Spleen (tissue), 11 donors: ENCODE measurements at regions not wholly inside any gene's neighbourhood (a gene's known extent, or its start where the extent isn't known, plus 50 kb on each side); places are given as distances from the start of the nearest gene placed in this dataset.

Source experiments
- DNase-seq: peaks from one replicate; pipeline ENCODE4 v3.0.0-alpha.2; 2020
- H3K27ac ChIP-seq, 8 donors: fragments of 200-600 bp; sonication (generic) in 7 of 8; 1 replicate in 4 of 8; 2 replicates in 4 of 8; pipeline versions ENCODE4 v1.5.0 to v1.8.0; 2016 to 2021; ENCODE audit warnings: inconsistent platforms in 4 of 8, mild to moderate bottlenecking in 4 of 8, moderate library complexity in 1 of 8
- H3K27me3 ChIP-seq, 7 donors: fragments of 200-600 bp; sonication (generic) in 6 of 7; replicated peaks in 1 of 7; 1 replicate in 4 of 7; 2 replicates in 3 of 7; pipeline versions ENCODE4 v1.5.0 to v1.8.0; 2016 to 2021; ENCODE audit warnings: inconsistent platforms in 3 of 7, mild to moderate bottlenecking in 1 of 7
- H3K36me3 ChIP-seq, 6 donors: fragments of 200-600 bp; sonication (generic) in 5 of 6; 1 replicate in 4 of 6; 2 replicates in 2 of 6; pipeline versions ENCODE4 v1.5.0 to v1.8.0; 2016 to 2021; ENCODE audit warnings: inconsistent platforms in 2 of 6
- H3K4me1 ChIP-seq, 6 donors: fragments of 200-600 bp; sonication (generic) in 5 of 6; 1 replicate in 3 of 6; 2 replicates in 3 of 6; pipeline versions ENCODE4 v1.5.0 to v1.8.0; 2016 to 2021; ENCODE audit warnings: inconsistent platforms in 3 of 6
- H3K4me3 ChIP-seq, 8 donors: fragments of 200-600 bp; sonication (generic) in 7 of 8; 1 replicate in 4 of 8; 2 replicates in 4 of 8; pipeline versions ENCODE4 v1.5.0 to v1.8.0; 2016 to 2021; ENCODE audit warnings: inconsistent platforms in 4 of 8, mild to moderate bottlenecking in 4 of 8, moderate library complexity in 2 of 8
- H3K9me3 ChIP-seq, 8 donors: fragments of 200-600 bp; sonication (generic) in 7 of 8; 1 replicate in 4 of 8; 2 replicates in 4 of 8; pipeline versions ENCODE4 v1.5.0 to v1.8.0; 2016 to 2021; ENCODE audit warnings: inconsistent platforms in 4 of 8
- CTCF ChIP-seq, 11 experiments: fragments of 200-600 bp in 7 of 11; fragments of 450-650 bp in 4 of 11; sonication (generic) in 4 of 11; IDR thresholded peaks in 8 of 11; conservative IDR thresholded peaks in 3 of 11; 1 replicate in 7 of 11; 2 replicates in 4 of 11; pipeline versions ENCODE4 v1.4.0 to v1.8.0; 2016 to 2021; ENCODE audit warnings: antibody characterized with exemption in 11 of 11, inconsistent platforms in 4 of 11, mild to moderate bottlenecking in 1 of 11
- POLR2A ChIP-seq, 3 donors: fragments of 450-650 bp; IDR thresholded peaks; one replicate each; pipeline ENCODE4 v1.5.1; 2017; ENCODE audit warnings: antibody characterized with exemption in 3 of 3, mild to moderate bottlenecking in 1 of 3
- POLR2AphosphoS5 ChIP-seq, 3 donors: sonication (generic); formaldehyde crosslinking; IDR thresholded peaks; one replicate each; pipeline ENCODE4 v1.5.1; 2017; ENCODE audit warnings: antibody characterized with exemption in 3 of 3
- WGBS, 5 donors: extraction: QIAGEN DNeasy Blood & Tissue Kit in 3 of 5; methylation state at CpG; one replicate each; pipeline versions ENCODE4 v1.1.5 to v1.1.7; 2013 to 2018; 5-methylcytosine and 5-hydroxymethylcytosine counted together
- intact Hi-C: fragments of 100-400 bp; cut with DNase I; formaldehyde crosslinking; loops from one replicate; pipeline ENCODE4 v1.15.0; 2023; ENCODE audit warnings: low total_unique reads
- donor health status: healthy with polysubstance abuse.
- donor health status: DM: no; HTN: no; CAD: no; lungs with moderate emphysema.
- donor health status: DM: no; HTN: no; CAD: no.
- donor health status: Bipolar disorder and iron deficiency.
- donor health status: healthy.
- donor health status: DM: no; HTN: no; CAD: no.
- donor health status: DM: yes; HTN: yes; CAD: no.

DNA sequence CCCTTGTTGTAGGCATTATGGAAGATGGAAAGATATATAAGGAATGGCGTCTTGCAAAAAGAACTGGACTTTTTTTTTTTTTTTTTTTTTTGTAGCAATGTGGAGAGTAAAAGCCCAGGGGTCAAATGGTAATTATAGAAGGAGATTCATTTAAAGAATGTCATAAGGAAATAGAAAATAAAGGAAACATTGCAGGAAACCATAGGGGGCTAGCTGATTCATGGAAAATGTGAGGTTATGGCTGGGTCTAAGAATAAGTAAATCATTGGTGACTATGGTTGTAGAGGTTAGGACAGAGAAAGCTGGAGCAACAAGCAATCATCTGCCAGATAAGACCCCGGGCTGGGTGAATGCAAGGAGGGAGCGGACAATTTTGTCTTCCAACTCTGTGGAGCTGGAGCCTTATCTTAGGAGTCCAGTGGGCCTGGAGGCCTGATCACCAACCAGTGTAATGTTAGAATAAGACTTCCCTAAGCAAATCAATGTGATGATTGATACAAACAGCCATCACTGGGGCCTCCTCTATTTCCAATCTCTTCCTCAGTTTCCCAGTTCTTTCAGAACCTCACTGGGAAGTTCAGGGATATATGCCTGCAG, 201.2 kb upstream of the TNP1 start:
- Histone ChIP-seq H3K4me1 (peaks cover 0 to 9% (median 2%) of the 10 kb centered on the region in 6 donors), H3K27me3 (no peaks in the 10 kb centered on the region), H3K36me3 (no peaks in the 10 kb centered on the region), H3K27ac (no peak overlapping the region), H3K9me3 (no peaks in the 10 kb centered on the region), H3K4me3 (no peak overlapping the region)
- TF ChIP-seq POLR2AphosphoS5 (IDR thresholded peaks at IDR 0.05) (no peak), POLR2A (IDR thresholded peaks at IDR 0.05) (no peak), CTCF (IDR thresholded peaks at IDR 0.05 in 8 of 11, conservative IDR thresholded peaks at IDR 0.05 in 3 of 11) (no peak)
- intact Hi-C loops = no loop called here
- 60 to 84% (median 75%) methylated on average over 3 of the region's 3 CpGs for WGBS, 5 donors
- no peak for DNase-seq

GRCh38 chr2:217060516-217060915, 200.7 kb upstream of the TNP1 start:
- Histone ChIP-seq H3K4me1 (peaks cover 0 to 9% (median 2%) of the 10 kb centered on the region in 6 donors), H3K36me3 (no peaks in the 10 kb centered on the region), H3K27me3 (no peaks in the 10 kb centered on the region), H3K27ac (no peak overlapping the region), H3K9me3 (no peaks in the 10 kb centered on the region), H3K4me3 (no peak overlapping the region)
- intact Hi-C loops = no loop called here
- WGBS, 5 donors = 86 to 95% (median 92%) methylated on average over 2 of the region's 2 CpGs
- TF ChIP-seq POLR2A (IDR thresholded peaks at IDR 0.05) (no peak), POLR2AphosphoS5 (IDR thresholded peaks at IDR 0.05) (no peak), CTCF (IDR thresholded peaks at IDR 0.05 in 8 of 11, conservative IDR thresholded peaks at IDR 0.05 in 3 of 11) (no peak)
- DNase-seq = no peak

DNA sequence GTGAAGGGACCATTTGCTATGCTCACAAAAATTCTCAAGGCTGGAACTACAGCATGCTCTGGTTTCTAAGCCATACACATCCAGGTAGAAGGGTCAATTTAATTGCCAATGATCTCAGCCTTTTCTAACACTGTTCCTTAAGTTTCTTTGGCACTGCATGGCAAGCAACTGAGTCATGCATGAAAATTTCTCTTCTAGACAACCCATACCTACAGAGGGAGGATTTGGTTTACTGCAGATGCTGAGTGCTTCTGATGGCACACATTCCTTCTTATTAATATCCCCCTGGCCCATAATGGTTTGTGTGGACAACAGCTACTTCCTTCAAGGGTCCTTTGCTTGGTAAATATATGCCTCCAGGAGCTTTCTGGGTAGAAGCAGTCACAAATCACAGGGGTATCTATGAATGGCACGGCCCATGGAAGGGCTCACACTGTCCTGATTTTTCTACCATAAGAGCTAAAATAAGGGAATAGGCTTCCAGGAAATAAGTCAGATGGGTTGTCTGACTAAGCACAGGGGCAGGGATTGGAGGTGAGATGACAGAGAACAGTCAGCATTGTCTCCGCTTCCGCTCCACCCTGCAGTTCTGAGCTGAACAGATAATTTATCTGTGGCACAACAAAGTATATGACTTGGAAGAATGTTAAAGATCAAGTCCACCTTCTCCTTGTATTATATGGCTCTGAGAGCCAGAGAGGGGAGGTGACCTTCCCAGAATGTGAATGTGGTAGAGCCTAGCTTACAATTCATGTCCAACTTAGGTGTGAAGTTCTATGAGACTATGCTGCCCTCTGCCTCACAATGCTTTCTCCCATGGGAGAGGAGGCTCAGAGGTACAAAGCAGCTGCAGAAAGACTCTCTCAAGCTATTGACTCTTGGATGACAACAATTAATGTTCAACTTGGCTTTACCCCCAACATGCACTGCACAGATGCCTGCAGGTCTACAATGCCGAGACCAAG, 199.2 kb upstream of the TNP1 start:
- Histone ChIP-seq H3K4me1 (peaks cover 0 to 2% (median 0%) of the 10 kb centered on the region in 6 donors), H3K36me3 (no peaks in the 10 kb centered on the region), H3K4me3 (no peak overlapping the region), H3K27me3 (no peaks in the 10 kb centered on the region), H3K9me3 (no peaks in the 10 kb centered on the region), H3K27ac (no peak overlapping the region)
- WGBS, 5 donors = 85 to 95% (median 92%) methylated on average over 4 of the region's 4 CpGs
- intact Hi-C loops = no loop called here
- TF ChIP-seq POLR2A (IDR thresholded peaks at IDR 0.05) = no peak
- TF ChIP-seq CTCF (IDR thresholded peaks at IDR 0.05 in 8 of 11, conservative IDR thresholded peaks at IDR 0.05 in 3 of 11) = no peak
- TF ChIP-seq POLR2AphosphoS5 (IDR thresholded peaks at IDR 0.05) = no peak
- DNase-seq = no peak

DNA sequence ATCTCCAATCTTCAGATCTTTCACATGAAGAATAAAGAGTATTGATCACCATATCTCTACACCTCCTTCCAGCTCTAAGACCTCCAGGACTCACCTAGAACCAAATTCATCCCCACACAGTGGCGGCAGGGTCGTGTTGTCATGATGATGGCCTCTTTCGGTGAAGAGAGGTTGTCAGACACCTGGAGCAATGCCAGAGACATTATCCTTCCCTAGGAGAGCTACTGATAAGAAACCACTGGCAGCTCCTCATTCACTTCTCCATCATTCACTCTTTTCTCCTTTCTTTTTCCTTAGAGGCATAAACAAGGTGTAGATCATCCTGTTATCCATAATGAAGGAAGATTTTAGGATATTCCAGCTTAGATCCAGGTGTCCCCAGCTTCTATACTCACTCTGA, 197.9 kb upstream of the TNP1 start:
- Histone ChIP-seq H3K9me3 (no peaks in the 10 kb centered on the region), H3K36me3 (no peaks in the 10 kb centered on the region), H3K27ac (no peak overlapping the region), H3K4me3 (no peak overlapping the region), H3K27me3 (no peaks in the 10 kb centered on the region), H3K4me1 (no peaks in the 10 kb centered on the region)
- intact Hi-C loops = no loop called here
- no peak for DNase-seq
- 80 to 86% (median 84%) methylated on average over 3 of the region's 3 CpGs for WGBS, 5 donors
- TF ChIP-seq POLR2A (IDR thresholded peaks at IDR 0.05) (no peak), POLR2AphosphoS5 (IDR thresholded peaks at IDR 0.05) (no peak), CTCF (IDR thresholded peaks at IDR 0.05 in 8 of 11, conservative IDR thresholded peaks at IDR 0.05 in 3 of 11) (no peak)
